NCI-H146 (cell line): ENCODE measurements at regions not wholly inside any gene's neighbourhood (a gene's known extent, or its start where the extent isn't known, plus 50 kb on each side); places are given as distances from the start of the nearest gene placed in this dataset.

Experiments used
- DNase-seq: peaks from one replicate; lab custom pipeline; 2025; lab: John Stamatoyannopoulos, UW

- DNase-seq, result peak; percentile 42
Measured at GRCh38 chr3:73745526-73746191, 120.9 kb upstream of the PDZRN3 start.

GRCh38 chr3:73743551-73743950 is 118.8 kb upstream of the PDZRN3 start:
- no peak for DNase-seq

GRCh38 chr3:73739791-73740453 is 115.2 kb upstream of the PDZRN3 start:
- DNase-seq, result no peak

GRCh38 chr3:73738711-73739110 is 114.0 kb upstream of the PDZRN3 start:
- DNase-seq, result no peak

GRCh38 chr3:73734211-73735089 is 109.7 kb upstream of the PDZRN3 start:
- DNase-seq, result peak; percentile 1

GRCh38 chr3:73733746-73734145 is 109.0 kb upstream of the PDZRN3 start:
- no peak for DNase-seq

GRCh38 chr3:73729969-73730440 is 105.3 kb upstream of the PDZRN3 start:
- peak; percentile 27 for DNase-seq

- DNase-seq, result no peak
Measured at GRCh38 chr3:73727854-73728253, 103.1 kb upstream of the PDZRN3 start.

GRCh38 chr3:73727117-73727821 is 102.5 kb upstream of the PDZRN3 start:
- DNase-seq, result no peak

- no peak for DNase-seq
Measured at GRCh38 chr3:73723596-73723995, 98.9 kb upstream of the PDZRN3 start.

GRCh38 chr3:73719861-73720260 is 95.1 kb upstream of the PDZRN3 start:
- DNase-seq, result no peak

- DNase-seq, result no peak
Measured at GRCh38 chr3:73719413-73719851, 94.7 kb upstream of the PDZRN3 start.

- no peak for DNase-seq
Measured at GRCh38 chr3:73718326-73719110, 93.8 kb upstream of the PDZRN3 start.

- no peak for DNase-seq
Measured at GRCh38 chr3:73716418-73716817, 91.7 kb upstream of the PDZRN3 start.

GRCh38 chr3:73710340-73710739 is 85.6 kb upstream of the PDZRN3 start:
- DNase-seq, result no peak

GRCh38 chr3:73709712-73710111 is 85.0 kb upstream of the PDZRN3 start:
- no peak for DNase-seq

- DNase-seq, result no peak
Measured at GRCh38 chr3:73708956-73709355, 84.2 kb upstream of the PDZRN3 start.

GRCh38 chr3:73707772-73708171 is 83.0 kb upstream of the PDZRN3 start:
- no peak for DNase-seq

GRCh38 chr3:73706771-73707170 is 82.0 kb upstream of the PDZRN3 start:
- peak; percentile 38 for DNase-seq

GRCh38 chr3:73705792-73706191 is 81.1 kb upstream of the PDZRN3 start:
- DNase-seq, result no peak

- DNase-seq, result no peak
Measured at GRCh38 chr3:73699327-73699726, 74.6 kb upstream of the PDZRN3 start.
